ENCODE measurements at regions not wholly inside any gene's neighbourhood (a gene's known extent, or its start where the extent isn't known, plus 50 kb on each side); places are given as distances from the start of the nearest gene placed in this dataset.

- Histone ChIP-seq H3K9me3 (peaks cover 0 to 8% (median 0%) of the 10 kb centered on the region in 11 donors), H3K27me3 (no peaks in the 10 kb centered on the region), H3K36me3 (no peaks in the 10 kb centered on the region), H3K27ac (no peak overlapping the region), H3K4me1 (no peaks in the 10 kb centered on the region), H3K4me3 (no peak overlapping the region)
- ATAC-seq (no peak), DNase-seq (no peak)
- intact Hi-C loops (cut with DNase I): no loop called here
- 74 to 80% methylated on average over 5 of the region's 5 CpGs for WGBS, 2 donors
- TF ChIP-seq CTCF (IDR thresholded peaks at IDR 0.05): no peak
These were observed 316.2 kb downstream of the CENPC start for GRCh38 chr4:67229148-67229547.

- no peaks in the 10 kb centered on the region for H3K4me1 ChIP-seq
- TF ChIP-seq CTCF (IDR thresholded peaks at IDR 0.05): no peak
- no peaks in the 10 kb centered on the region for H3K36me3 ChIP-seq
- DNase-seq (no peak), ATAC-seq (no peak)
- H3K4me3 ChIP-seq: no peak overlapping the region
- H3K27me3 ChIP-seq: no peaks in the 10 kb centered on the region
- intact Hi-C loops (cut with DNase I): no loop called here
- H3K9me3 ChIP-seq: no peaks in the 10 kb centered on the region
- H3K27ac ChIP-seq: no peak overlapping the region
- 62 to 70% methylated on average over 2 of the region's 2 CpGs for WGBS, 2 donors
These were observed 324.4 kb downstream of the CENPC start for GRCh38 chr4:67220861-67221260.

GRCh38 chr4:67218883-67219282, 326.4 kb downstream of the CENPC start:
- H3K27me3 ChIP-seq: no peaks in the 10 kb centered on the region
- WGBS, 2 donors: 87 to 92% methylated on average over 1 of the region's 1 CpG
- intact Hi-C loops (cut with DNase I): no loop called here
- H3K4me3 ChIP-seq: no peak overlapping the region
- no peak overlapping the region for H3K27ac ChIP-seq
- ATAC-seq (no peak), DNase-seq (no peak)
- no peaks in the 10 kb centered on the region for H3K9me3 ChIP-seq
- no peaks in the 10 kb centered on the region for H3K4me1 ChIP-seq
- no peak for TF ChIP-seq CTCF (IDR thresholded peaks at IDR 0.05)
- no peaks in the 10 kb centered on the region for H3K36me3 ChIP-seq

GRCh38 chr4:67207941-67208441, 337.3 kb downstream of the CENPC start:
- Histone ChIP-seq H3K4me1 (no peaks in the 10 kb centered on the region), H3K36me3 (no peaks in the 10 kb centered on the region), H3K27me3 (no peaks in the 10 kb centered on the region), H3K27ac (no peak overlapping the region), H3K9me3 (no peaks in the 10 kb centered on the region), H3K4me3 (no peak overlapping the region)
- TF ChIP-seq CTCF (IDR thresholded peaks at IDR 0.05): no peak
- DNase-seq (no peak), ATAC-seq (no peak)
- intact Hi-C loops (cut with DNase I): no loop called here
- WGBS, 2 donors: 76 to 79% methylated on average over 5 of the region's 5 CpGs

All from heart right ventricle (tissue), 16 donors.